NCI-H187 (cell line): ENCODE measurements at regions not wholly inside any gene's neighbourhood (a gene's known extent, or its start where the extent isn't known, plus 50 kb on each side); places are given as distances from the start of the nearest gene placed in this dataset.
"Not testable (repeated sequence)": the region's sequence is repeated elsewhere in the genome, so short reads cannot be mapped to it uniquely, and the experiment has no call there.

ENCODE experiments used
- DNase-seq, 2 experiments: peaks; one replicate each; lab custom pipeline; 2025; lab: John Stamatoyannopoulos, UW

GRCh38 chr18:35876243-35876642, 96.2 kb upstream of the RMP24 start:
- DNase-seq: no peak

DNA sequence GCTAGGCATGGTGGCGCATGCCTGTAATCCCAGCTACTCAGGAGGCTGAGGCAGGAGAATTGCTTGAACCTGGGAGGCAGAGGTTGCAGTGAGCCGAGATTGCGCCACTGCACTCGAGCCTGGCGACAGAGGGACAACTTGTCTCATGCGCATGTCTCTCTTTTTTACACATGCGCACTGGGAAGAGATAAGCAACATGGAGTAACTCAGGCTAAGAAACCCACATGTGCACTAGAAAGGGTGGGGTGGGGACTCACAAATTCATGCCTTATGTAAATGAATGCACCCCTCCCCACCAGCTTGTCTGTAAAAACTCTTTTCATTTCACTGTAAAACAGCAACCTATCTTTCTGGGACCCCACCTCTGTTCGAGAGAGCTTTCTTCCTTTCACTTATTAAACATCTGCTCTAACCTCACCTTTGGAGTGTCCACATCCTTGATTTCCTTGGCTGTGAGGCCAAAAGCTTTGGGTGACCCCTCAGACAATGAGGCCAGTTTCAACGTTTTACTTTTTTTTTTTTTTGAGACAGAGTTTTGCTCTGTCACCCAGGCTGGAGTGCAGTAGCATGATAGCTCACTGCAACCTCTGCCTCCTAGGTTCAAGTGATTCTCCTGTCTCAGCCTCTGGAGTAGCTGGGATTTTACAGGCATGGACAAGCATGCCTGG, 91.6 kb upstream of the RMP24 start:
- no peak for DNase-seq

GRCh38 chr18:35888329-35888728, 84.2 kb upstream of the RMP24 start:
- no peak for DNase-seq

GRCh38 chr18:35889677-35890076, 82.8 kb upstream of the RMP24 start:
- DNase-seq: no peak

- DNase-seq: no peak
Measured at GRCh38 chr18:35890323-35890722, 82.2 kb upstream of the RMP24 start.

DNA sequence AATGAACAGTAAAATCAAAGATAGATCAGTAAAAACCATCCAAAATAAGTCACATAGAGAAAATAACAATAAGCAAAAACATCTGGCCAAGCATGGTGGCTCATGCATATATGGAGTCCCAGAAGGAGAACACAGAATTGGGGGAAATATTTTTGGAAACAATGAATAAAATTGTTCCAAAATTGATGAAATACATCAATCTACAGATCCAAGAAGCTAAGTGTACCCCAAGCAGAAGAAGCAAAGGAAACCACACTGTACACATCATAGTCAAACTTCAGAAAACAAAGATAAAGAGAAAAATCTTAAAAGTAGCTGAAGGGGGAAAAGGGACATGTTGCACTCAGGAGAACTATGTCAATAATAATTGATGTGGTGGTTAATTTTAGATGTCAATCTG, 80.4 kb upstream of the RMP24 start:
- no peak for DNase-seq

DNA sequence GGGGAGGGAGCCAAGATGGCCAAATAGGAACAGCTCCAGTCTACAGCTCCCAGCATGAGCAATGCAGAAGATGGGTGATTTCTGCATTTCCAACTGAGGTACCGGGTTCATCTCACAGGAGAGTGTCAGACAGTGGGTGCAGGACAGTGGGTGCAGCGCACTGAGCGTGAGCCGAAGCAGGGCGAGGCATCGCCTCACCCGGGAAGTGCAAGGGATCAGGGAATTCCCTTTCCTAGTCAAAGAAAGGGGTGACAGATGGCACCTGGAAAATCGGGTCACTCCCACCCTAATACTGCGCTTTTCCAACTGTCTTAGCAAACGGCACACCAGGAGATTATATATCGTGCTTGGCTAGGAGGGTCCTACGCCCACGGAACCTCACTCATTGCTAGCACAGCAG, 75.0 kb upstream of the RMP24 start:
- not testable (repeated sequence) for DNase-seq

DNA sequence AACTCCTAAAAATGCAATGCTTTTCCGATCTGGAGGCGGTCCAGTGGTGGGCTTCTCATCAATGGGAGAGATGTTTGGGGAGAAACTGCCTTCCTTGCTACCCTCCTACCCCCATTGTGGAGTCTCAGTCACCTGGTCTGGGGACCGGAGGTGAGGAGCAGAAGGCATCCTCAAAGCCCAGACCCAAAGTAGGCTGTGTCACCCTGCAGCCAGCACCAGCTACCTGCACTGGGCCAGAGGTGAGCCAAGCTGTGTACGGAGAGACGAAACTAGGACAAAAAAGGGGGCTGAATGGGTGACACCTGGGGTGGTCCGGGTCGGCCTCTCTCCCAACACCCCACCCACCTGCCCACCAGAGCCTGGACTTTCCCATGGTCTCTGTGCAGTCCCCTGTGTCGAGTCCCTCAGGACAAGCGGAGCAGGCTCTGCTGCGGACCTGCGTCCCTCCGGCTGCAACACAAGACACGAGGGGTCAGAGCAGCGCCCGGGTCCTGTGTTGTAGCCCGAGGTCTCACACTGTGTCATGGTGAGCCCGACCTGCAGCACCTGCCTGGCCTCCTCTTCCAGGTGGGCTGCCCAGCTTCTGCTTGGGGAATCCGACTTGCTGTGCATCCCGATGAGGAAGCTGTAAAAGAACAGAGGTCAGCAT, 68.0 kb upstream of the RMP24 start:
- no peak for DNase-seq

GRCh38 chr18:35905436-35905835, 67.0 kb upstream of the RMP24 start:
- no peak for DNase-seq

DNA sequence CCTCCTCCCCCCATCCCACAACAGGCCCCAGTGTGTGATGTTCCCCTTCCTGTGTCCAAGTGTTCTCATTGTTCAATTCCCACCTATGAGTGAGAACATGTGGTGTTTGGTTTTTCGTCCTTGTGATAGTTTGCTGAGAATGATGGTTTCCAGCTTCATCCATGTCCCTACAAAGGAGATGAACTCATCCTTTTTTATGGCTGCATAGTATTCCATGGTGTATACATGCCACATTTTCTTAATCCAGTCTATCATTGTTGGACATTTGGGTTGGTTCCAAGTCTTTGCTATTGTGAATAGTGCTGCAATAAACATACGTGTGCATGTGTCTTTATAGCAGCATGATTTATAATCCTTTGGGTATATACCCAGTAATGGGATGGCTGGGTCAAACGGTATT, 66.2 kb upstream of the RMP24 start:
- DNase-seq: not testable (repeated sequence)

GRCh38 chr18:35910327-35910726, 62.2 kb upstream of the RMP24 start:
- DNase-seq: no peak

- DNase-seq: no peak
Measured at GRCh38 chr18:35912332-35912731, 60.1 kb upstream of the RMP24 start.

- no peak for DNase-seq
Measured at GRCh38 chr18:35915056-35915455, 57.4 kb upstream of the RMP24 start.

- no peak for DNase-seq
Measured at GRCh38 chr18:35917043-35917442, 55.4 kb upstream of the RMP24 start.

DNA sequence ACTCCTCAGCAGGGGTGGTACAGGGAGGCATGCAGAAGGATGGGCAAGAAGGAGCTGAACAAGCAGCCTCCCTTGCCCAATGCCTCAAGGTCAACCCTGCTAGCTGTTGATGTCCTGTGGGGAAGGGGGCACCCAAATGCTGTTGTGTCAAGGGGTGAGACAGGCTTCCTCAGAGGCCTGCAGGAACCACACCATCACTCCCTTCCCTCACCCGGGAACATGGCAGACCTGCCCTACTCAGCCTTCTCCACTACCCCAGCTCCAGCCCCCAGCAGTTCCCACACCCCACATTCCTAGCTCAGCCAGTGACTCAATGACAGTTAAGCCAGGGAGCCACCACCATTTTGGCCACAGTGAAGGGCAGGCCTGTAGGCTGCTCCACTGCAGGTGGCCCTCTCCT, 53.9 kb upstream of the RMP24 start:
- DNase-seq: no peak

- DNase-seq: no peak
Measured at GRCh38 chr18:35919179-35919578, 53.3 kb upstream of the RMP24 start.

- no peak for DNase-seq
Measured at GRCh38 chr18:35920623-35921022, 51.9 kb upstream of the RMP24 start.
